BJ (cell line): ENCODE measurements at regions not wholly inside any gene's neighbourhood (a gene's known extent, or its start where the extent isn't known, plus 50 kb on each side); places are given as distances from the start of the nearest gene placed in this dataset.

Experiments used
- CTCF ChIA-PET: fragments of 350-600 bp; formaldehyde crosslinking; extraction: SDS; loops from one replicate; lab custom pipeline; 2021; ENCODE audit warnings: antibody characterized with exemption, inconsistent platforms; lab: Yijun Ruan, JAX
- POLR2A ChIA-PET: fragments of 300-600 bp; sonication (Branson Sonifier 250); formaldehyde crosslinking; extraction: SDS; loops from one replicate; lab custom pipeline; 2021; ENCODE audit warnings: antibody characterized with exemption; lab: Charles Lee
- DNase-seq: peaks from one replicate; pipeline ENCODE4 v3.0.0-alpha.2; 2011; ENCODE audit warnings: low read depth
- H3K27me3 ChIP-seq: 2 replicates; pipeline ENCODE4 v1.6.0; 2011; ENCODE audit warnings: low read length; ENCODE audit not compliant: control insufficient read depth, insufficient read depth
- H3K36me3 ChIP-seq: 2 replicates; pipeline ENCODE4 v1.5.1; 2011; ENCODE audit warnings: low read length; ENCODE audit not compliant: control insufficient read depth, insufficient read depth
- H3K4me3 ChIP-seq: 2 replicates; pipeline ENCODE4 v1.5.1; 2011; ENCODE audit warnings: low read depth, mild to moderate bottlenecking, control low read depth, low read length
- CTCF ChIP-seq: IDR thresholded peaks from 2 replicates; pipeline ENCODE4 v1.5.1; 2011; ENCODE audit warnings: low read depth, mild to moderate bottlenecking, control low read depth, inconsistent platforms, low read length, moderate library complexity; ENCODE audit not compliant: insufficient read depth

GRCh38 chr18:29301048-29301447, 1124.1 kb upstream of the CDH2 start:
- CTCF ChIA-PET = no interaction called here

GRCh38 chr18:29285471-29285870, 1108.5 kb upstream of the CDH2 start:
- DNase-seq = no peak
- TF ChIP-seq CTCF = no peak
- Histone ChIP-seq H3K4me3 (no peak overlapping the region), H3K36me3 (no peaks in the 10 kb centered on the region), H3K27me3 (no peaks in the 10 kb centered on the region)
- POLR2A ChIA-PET = no interaction called here
- CTCF ChIA-PET = no interaction called here

More at GRCh38 chr18:29301048-29301447, 1124.1 kb upstream of the CDH2 start:
- TF ChIP-seq CTCF = no peak
- Histone ChIP-seq H3K4me3 (no peak overlapping the region), H3K36me3 (no peaks in the 10 kb centered on the region), H3K27me3 (no peaks in the 10 kb centered on the region)
- no peak for DNase-seq
- POLR2A ChIA-PET = no interaction called here

GRCh38 chr18:29271501-29271900, 1094.6 kb upstream of the CDH2 start:
- Histone ChIP-seq H3K36me3 (no peaks in the 10 kb centered on the region), H3K4me3 (no peak overlapping the region), H3K27me3 (no peaks in the 10 kb centered on the region)
- POLR2A ChIA-PET = interaction anchor here (0.6 kb wide), 1 partner anchor 1013 kb away, joined by 3 read pairs; no protein-coding TSS in a partner anchor
- no peak for TF ChIP-seq CTCF
- CTCF ChIA-PET = interaction anchor here (1.9 kb wide), 1 partner anchor 15 kb away, joined by 4 read pairs; no protein-coding TSS in a partner anchor
- DNase-seq = peak; percentile 31

GRCh38 chr18:29259838-29260237, 1082.9 kb upstream of the CDH2 start:
- H3K4me3 ChIP-seq = no peak overlapping the region
- no peak for TF ChIP-seq CTCF
- no peak for DNase-seq
- ChIA-PET POLR2A (no interaction called here), CTCF (interaction anchor here (0.7 kb wide), 1 partner anchor 54 kb away, joined by 3 read pairs; no protein-coding TSS in a partner anchor)
- H3K36me3 ChIP-seq = no peaks in the 10 kb centered on the region
- H3K27me3 ChIP-seq = no peaks in the 10 kb centered on the region

GRCh38 chr18:29254123-29254522, 1077.2 kb upstream of the CDH2 start:
- TF ChIP-seq CTCF = no peak
- ChIA-PET CTCF (no interaction called here), POLR2A (no interaction called here)
- Histone ChIP-seq H3K27me3 (no peaks in the 10 kb centered on the region), H3K4me3 (no peak overlapping the region), H3K36me3 (no peaks in the 10 kb centered on the region)
- DNase-seq = no peak
